Transverse colon (tissue), 4 donors: ENCODE measurements at regions not wholly inside any gene's neighbourhood (a gene's known extent, or its start where the extent isn't known, plus 50 kb on each side); places are given as distances from the start of the nearest gene placed in this dataset.

Experiments
- CTCF ChIP-seq, 5 experiments: fragments of 200-600 bp in 3 of 5; fragments of 450-650 bp in 2 of 5; sonication (generic) in 3 of 5; IDR thresholded peaks; 1 replicate in 2 of 5; 2 replicates in 3 of 5; pipeline ENCODE4 v1.5.1; 2016 to 2017; ENCODE audit warnings: antibody characterized with exemption in 5 of 5, inconsistent platforms in 3 of 5, mild to moderate bottlenecking in 2 of 5, moderate library complexity in 1 of 5
- EP300 ChIP-seq: sonication (generic); formaldehyde crosslinking; IDR thresholded peaks from one replicate; pipeline ENCODE4 v1.6.1; 2017; ENCODE audit warnings: antibody characterized with exemption, low read depth
- POLR2A ChIP-seq: fragments of 450-650 bp; IDR thresholded peaks from one replicate; pipeline ENCODE4 v1.6.1; 2016; ENCODE audit warnings: antibody characterized with exemption, mild to moderate bottlenecking, moderate library complexity
- POLR2AphosphoS5 ChIP-seq, 3 donors: sonication (generic); formaldehyde crosslinking; IDR thresholded peaks; one replicate each; pipeline ENCODE4 v1.6.1; 2016; ENCODE audit warnings: antibody characterized with exemption in 3 of 3

- TF ChIP-seq CTCF (IDR thresholded peaks at IDR 0.05) (no peak), POLR2A (no peak), EP300 (no peak), POLR2AphosphoS5 (IDR thresholded peaks at IDR 0.05) (no peak)
Measured at GRCh38 chr2:180614776-180615175, 365.6 kb upstream of the UBE2E3 start.
